ENCODE measurements at regions not wholly inside any gene's neighbourhood (a gene's known extent, or its start where the extent isn't known, plus 50 kb on each side); places are given as distances from the start of the nearest gene placed in this dataset.
A peak's percentile ranks its signal among the peaks of the same experiment; 100 is the strongest.

- H3K9me3 ChIP-seq (ENCODE audit: low read depth): no peaks in the 10 kb centered on the region
- Mint-ChIP-seq H3K27ac (no peak overlapping the region), H3K27me3 (ENCODE audit: insufficient read depth, low read depth) (peaks cover 8% of the 10 kb centered on the region), H3K4me1 (peaks cover 2% of the 10 kb centered on the region), H3K36me3 (no peaks in the 10 kb centered on the region), H3K4me3 (no peak overlapping the region), H3K9me3 (no peaks in the 10 kb centered on the region)
- no peaks in the 10 kb centered on the region for H3K79me2 ChIP-seq (ENCODE audit: low read depth)
- H4K20me1 ChIP-seq (ENCODE audit: low read depth): no peaks in the 10 kb centered on the region
- TF ChIP-seq EZH2phosphoT487 (IDR thresholded peaks at IDR 0.05) (no peak), CTCF (IDR thresholded peaks at IDR 0.05) (no peak), EZH2 (IDR thresholded peaks at IDR 0.05) (no peak)
- H3K4me3 ChIP-seq: no peak overlapping the region
- H2AFZ ChIP-seq (replicated peaks): no peak overlapping the region
- H3K27me3 ChIP-seq: no peaks in the 10 kb centered on the region
- H3K4me1 ChIP-seq: peaks cover 9% of the 10 kb centered on the region
- H3K27ac ChIP-seq: no peak overlapping the region
- H3K9ac ChIP-seq: no peak overlapping the region
- H3F3A ChIP-seq (ENCODE audit: low read depth): no peaks in the 10 kb centered on the region
- no peak for DNase-seq (ENCODE audit: low spot score)
- no peaks in the 10 kb centered on the region for H3K36me3 ChIP-seq
- H3K4me2 ChIP-seq: no peak overlapping the region
Observed at GRCh38 chr1:112308716-112309115, 87.3 kb upstream of the CTTNBP2NL start.

DNA sequence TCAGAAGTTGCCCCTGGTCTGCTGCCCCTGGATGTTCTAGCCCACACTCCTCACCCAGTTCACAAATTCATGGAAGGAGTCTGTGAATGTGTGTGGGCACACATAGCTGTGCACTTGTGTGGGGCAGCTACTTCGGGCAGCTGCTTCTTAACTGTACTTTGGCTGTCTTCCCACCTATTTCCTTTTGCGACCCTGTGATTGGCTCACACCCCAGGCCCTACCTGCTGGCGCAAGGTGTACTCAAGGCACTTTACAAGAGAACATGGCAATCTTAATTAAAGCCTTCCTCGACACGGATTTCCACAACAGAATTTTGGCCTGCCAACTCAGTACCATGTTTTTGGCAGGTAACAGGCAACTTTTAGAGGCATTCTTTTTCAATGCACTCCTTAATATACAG, 86.5 kb upstream of the CTTNBP2NL start:
- Histone ChIP-seq H3K4me1 (peaks cover 9% of the 10 kb centered on the region), H3K4me2 (no peak overlapping the region), H2AFZ (replicated peaks) (no peak overlapping the region), H3K9ac (no peak overlapping the region), H3K27ac (no peak overlapping the region), H3K79me2 (ENCODE audit: low read depth) (no peaks in the 10 kb centered on the region), H3K36me3 (no peaks in the 10 kb centered on the region), H3K27me3 (no peaks in the 10 kb centered on the region), H3F3A (ENCODE audit: low read depth) (no peaks in the 10 kb centered on the region), H3K9me3 (ENCODE audit: low read depth) (no peaks in the 10 kb centered on the region), H3K4me3 (no peak overlapping the region), H4K20me1 (ENCODE audit: low read depth) (no peaks in the 10 kb centered on the region)
- Mint-ChIP-seq H3K4me3 (no peak overlapping the region), H3K4me1 (peaks cover 2% of the 10 kb centered on the region), H3K36me3 (no peaks in the 10 kb centered on the region), H3K27me3 (ENCODE audit: insufficient read depth, low read depth) (peaks cover 9% of the 10 kb centered on the region), H3K27ac (no peak overlapping the region), H3K9me3 (peaks cover 1% of the 10 kb centered on the region)
- TF ChIP-seq EZH2 (IDR thresholded peaks at IDR 0.05): no peak
- TF ChIP-seq CTCF (IDR thresholded peaks at IDR 0.05): no peak
- no peak for TF ChIP-seq EZH2phosphoT487 (IDR thresholded peaks at IDR 0.05)
- DNase-seq (ENCODE audit: low spot score): no peak

- Histone ChIP-seq H3K9me3 (ENCODE audit: low read depth) (no peaks in the 10 kb centered on the region), H2AFZ (replicated peaks) (no peak overlapping the region), H3K27me3 (no peaks in the 10 kb centered on the region), H3K9ac (no peak overlapping the region), H3K27ac (no peak overlapping the region), H3F3A (ENCODE audit: low read depth) (no peaks in the 10 kb centered on the region), H3K79me2 (ENCODE audit: low read depth) (no peaks in the 10 kb centered on the region), H3K4me2 (no peak overlapping the region), H3K4me3 (no peak overlapping the region), H3K4me1 (peaks cover 19% of the 10 kb centered on the region), H3K36me3 (no peaks in the 10 kb centered on the region), H4K20me1 (ENCODE audit: low read depth) (no peaks in the 10 kb centered on the region)
- no peak overlapping the region for H3K27ac Mint-ChIP-seq
- H3K4me3 Mint-ChIP-seq: no peak overlapping the region
- H3K9me3 Mint-ChIP-seq: peaks cover 3% of the 10 kb centered on the region
- peaks cover 17% of the 10 kb centered on the region for H3K4me1 Mint-ChIP-seq
- TF ChIP-seq CTCF (IDR thresholded peaks at IDR 0.05) (no peak), EZH2 (IDR thresholded peaks at IDR 0.05) (no peak), EZH2phosphoT487 (IDR thresholded peaks at IDR 0.05) (no peak)
- DNase-seq (ENCODE audit: low spot score): peak; percentile 15
- H3K36me3 Mint-ChIP-seq: no peaks in the 10 kb centered on the region
- H3K27me3 Mint-ChIP-seq (ENCODE audit: insufficient read depth, low read depth): peaks cover 11% of the 10 kb centered on the region
Observed at GRCh38 chr1:112312315-112312714, 83.7 kb upstream of the CTTNBP2NL start.
